HCT116 (cell line): ENCODE measurements at regions not wholly inside any gene's neighbourhood (a gene's known extent, or its start where the extent isn't known, plus 50 kb on each side); places are given as distances from the start of the nearest gene placed in this dataset. TPM values are rescaled to one million over a fixed set of nuclear protein-coding genes. Genes with fewer than 3 reads are reported as not detected.

Experiments used
- ATAC-seq: fragments of 200-7000 bp; cut with Tn5 transposase; 2 replicates; pipeline ENCODE4 v1.9.1; 2020; ENCODE audit warnings: mild to moderate bottlenecking, moderate library complexity
- BruUV-seq: library from RNA; stranded (reverse); fragments of 400-500 nt; replicated peaks from 2 replicates; lab custom pipeline; 2021; lab: Mats Ljungman, UMichigan
- CTCF ChIA-PET: fragments of 300-600 bp; sonication (Branson Sonifier 250); formaldehyde crosslinking; loops from one replicate; lab custom pipeline; 2021; ENCODE audit warnings: antibody characterized with exemption; lab: Charles Lee
- POLR2A ChIA-PET: fragments of 300-600, 350-600 bp; sonication (Branson Sonifier 250); formaldehyde crosslinking; loops from one replicate; lab custom pipeline; 2021; ENCODE audit warnings: antibody characterized with exemption; lab: Charles Lee
- RAD21 ChIA-PET, 2 experiments: fragments of 300-600 bp; sonication (Branson Sonifier 250); formaldehyde crosslinking; loops; one replicate each; lab custom pipeline; 2023; ENCODE audit warnings: low total read pairs in 2 of 2; ENCODE audit not compliant: uncharacterized antibody in 2 of 2, unreplicated experiment in 2 of 2, low non-redundant PET in 1 of 2; lab: Charles Lee
- DNase-seq: peaks from one replicate; pipeline ENCODE4 v3.0.0-alpha.2; 2010; ENCODE audit warnings: low read depth, low spot score
- H2AFZ ChIP-seq: fragments of 200-600 bp; shearing (Covaris generic), sonication (generic); 2 replicates; pipeline ENCODE4 v1.6.1; 2017; ENCODE audit warnings: low read depth, mixed run types, mixed read lengths, antibody characterized with exemption, low read length; ENCODE audit not compliant: poor library complexity, severe bottlenecking
- H3K27ac ChIP-seq: 2 replicates; pipeline ENCODE4 v1.5.1; 2012; ENCODE audit warnings: low read depth, low read length
- H3K27me3 ChIP-seq: fragments of 200-600 bp; sonication (generic); 2 replicates; pipeline ENCODE4 v1.6.1; 2016; ENCODE audit warnings: mixed run types, low read length, mixed read lengths; ENCODE audit not compliant: insufficient read depth
- H3K36me3 ChIP-seq, 2 experiments: fragments of 200-500 bp in 1 of 2; fragments of 200-600 bp in 1 of 2; sonication (Bioruptor generic) in 1 of 2; sonication (generic) in 1 of 2; 2 replicates each; pipeline versions ENCODE4 v1.5.1 to v1.6.1; 2014 to 2016; ENCODE audit warnings: low read length in 2 of 2, inconsistent platforms in 1 of 2, mixed read lengths in 1 of 2, mixed run types in 1 of 2; ENCODE audit not compliant: insufficient read depth in 2 of 2, control insufficient read depth in 1 of 2
- H3K4me1 ChIP-seq, 2 experiments: fragments of 200-600 bp in 1 of 2; sonication (generic) in 1 of 2; 2 replicates each; pipeline versions ENCODE4 v1.5.1 to v1.6.1; 2012 to 2017; ENCODE audit warnings: low read length in 2 of 2, inconsistent platforms in 1 of 2, mild to moderate bottlenecking in 1 of 2, mixed read lengths in 1 of 2, mixed run types in 1 of 2, moderate library complexity in 1 of 2; ENCODE audit not compliant: insufficient read depth in 2 of 2, control insufficient read depth in 1 of 2
- H3K4me2 ChIP-seq: fragments of 200-600 bp; sonication (generic); 2 replicates; pipeline ENCODE4 v1.6.1; 2017; ENCODE audit warnings: mixed run types, low read length, mixed read lengths
- H3K4me3 ChIP-seq, 2 experiments: fragments of 200-600 bp in 1 of 2; sonication (generic) in 1 of 2; replicated peaks in 1 of 2; 2 replicates each; pipeline ENCODE4 v1.5.1; 2011 to 2016; ENCODE audit warnings: low read length in 2 of 2, control low read depth in 1 of 2, low read depth in 1 of 2, mild to moderate bottlenecking in 1 of 2, mixed read lengths in 1 of 2, mixed run types in 1 of 2
- H3K79me2 ChIP-seq: fragments of 200-600 bp; sonication (generic); 2 replicates; pipeline ENCODE4 v1.6.1; 2017; ENCODE audit warnings: mild to moderate bottlenecking, mixed run types, low read length, moderate library complexity, mixed read lengths; ENCODE audit not compliant: insufficient read depth
- H3K9ac ChIP-seq: fragments of 200-600 bp; sonication (generic); 2 replicates; pipeline ENCODE4 v1.6.1; 2016; ENCODE audit warnings: low read length, mixed read lengths
- H3K9me2 ChIP-seq: fragments of 200-600 bp; sonication (generic), shearing (Covaris generic); 2 replicates; pipeline ENCODE4 v1.6.1; 2017; ENCODE audit warnings: mixed run types, mild to moderate bottlenecking, moderate library complexity; ENCODE audit not compliant: insufficient read depth
- H3K9me3 ChIP-seq, 2 experiments: fragments of 200-500 bp in 1 of 2; fragments of 200-600 bp in 1 of 2; sonication (Bioruptor generic) in 1 of 2; sonication (generic) in 1 of 2; 2 replicates each; pipeline ENCODE4 v1.6.1; 2014 to 2017; ENCODE audit warnings: low read length in 2 of 2, mixed read lengths in 2 of 2, inconsistent platforms in 1 of 2, low read depth in 1 of 2, mild to moderate bottlenecking in 1 of 2, mixed run types in 1 of 2, moderate library complexity in 1 of 2; ENCODE audit not compliant: control insufficient read depth in 1 of 2, insufficient read depth in 1 of 2
- H4K20me1 ChIP-seq: fragments of 200-600 bp; sonication (generic), shearing (Covaris generic); 2 replicates; pipeline ENCODE4 v1.6.1; 2017; ENCODE audit warnings: mixed run types, mild to moderate bottlenecking, moderate library complexity; ENCODE audit not compliant: insufficient read depth
- CEBPB ChIP-seq: IDR thresholded peaks from 2 replicates; pipeline ENCODE4 v1.6.1; 2012; ENCODE audit warnings: low read depth
- CTCF ChIP-seq, 3 experiments: fragments of 200-600 bp in 1 of 3; sonication (generic) in 1 of 3; IDR thresholded peaks in 2 of 3; conservative IDR thresholded peaks in 1 of 3; 2 replicates each; pipeline ENCODE4 v1.5.1; 2012 to 2017; ENCODE audit warnings: low read depth in 2 of 3, low read length in 2 of 3, antibody characterized with exemption in 1 of 3, borderline replicate concordance in 1 of 3, control low read depth in 1 of 3, mild to moderate bottlenecking in 1 of 3, mixed read lengths in 1 of 3, mixed run types in 1 of 3, moderate library complexity in 1 of 3; ENCODE audit not compliant: insufficient read depth in 1 of 3
- ELF1 ChIP-seq: IDR thresholded peaks from 2 replicates; pipeline ENCODE4 v1.6.1; 2012; ENCODE audit warnings: low read depth, borderline replicate concordance
- EZH2phosphoT487 ChIP-seq: fragments of 200-600 bp; IDR thresholded peaks from 2 replicates; pipeline ENCODE4 v1.6.1; 2018; ENCODE audit warnings: antibody characterized with exemption, borderline replicate concordance
- RAD21 ChIP-seq: IDR thresholded peaks from 2 replicates; pipeline ENCODE4 v1.6.1; 2012; ENCODE audit warnings: low read depth, mild to moderate bottlenecking
- ZFX ChIP-seq: fragments of 450-650 bp; IDR thresholded peaks from 2 replicates; pipeline ENCODE4 v1.6.1; 2017
- intact Hi-C: fragments of 100-400 bp; cut with micrococcal nuclease; formaldehyde crosslinking; loops from 2 replicates; pipeline ENCODE4 v1.10.0; 2022
- microRNA-seq: library from miRNA; unstranded; fragments of <30 nt; microRNA quantifications from one replicate; pipeline ENCODE4, GENCODE V29; 2016; ENCODE audit warnings: borderline number of aligned reads

GRCh38 chr4:61149278-61149677, 50.8 kb upstream of the ADGRL3 start:
- Histone ChIP-seq H4K20me1 (no peaks in the 10 kb centered on the region), H3K4me3 (no peak overlapping the region), H3K9ac (no peak overlapping the region), H3K9me3 (peaks cover 5 to 26% of the 10 kb centered on the region in 2 experiments; a peak in 2 of 4 replicates), H3K27ac (no peak overlapping the region), H3K79me2 (no peaks in the 10 kb centered on the region), H3K36me3 (no peaks in the 10 kb centered on the region; a peak in 1 of 4 replicates), H2AFZ (no peak overlapping the region), H3K9me2 (no peaks in the 10 kb centered on the region), H3K4me2 (no peak overlapping the region), H3K4me1 (no peaks in the 10 kb centered on the region), H3K27me3 (no peaks in the 10 kb centered on the region)
- RAD21 ChIA-PET: no interaction called here
- ATAC-seq (no peak), DNase-seq (no peak)
- intact Hi-C loops: no loop called here
- POLR2A ChIA-PET: no interaction called here
- CTCF ChIA-PET: no interaction called here
- TF ChIP-seq EZH2phosphoT487: no peak
- TF ChIP-seq CTCF (IDR thresholded peaks at IDR 0.05 in 2 of 3, conservative IDR thresholded peaks at IDR 0.05 in 1 of 3; ENCODE audit: borderline replicate concordance in 1 of 3, insufficient read depth in 1 of 3, low read depth in 2 of 3, low read length in 2 of 3): no peak
- no peak for TF ChIP-seq ELF1
- no peak for TF ChIP-seq ZFX
- TF ChIP-seq CEBPB: no peak
- TF ChIP-seq RAD21: no peak
- no TSS peak for BruUV-seq

Small RNAs in the stretch of these regions (microRNA-seq; reads per million reads assigned to microRNA genes)
- not detected for gene MIR548AG1
